Nephron progenitor cell (in vitro differentiated cells): ENCODE measurements at regions not wholly inside any gene's neighbourhood (a gene's known extent, or its start where the extent isn't known, plus 50 kb on each side); places are given as distances from the start of the nearest gene placed in this dataset.

Experiments used
- DNase-seq: peaks from one replicate; pipeline ENCODE4 v3.0.0; 2021
- H3K27ac Mint-ChIP-seq: 2 replicates; pipeline ENCODE4 v1.8.0; 2021; ENCODE audit warnings: mild to moderate bottlenecking, moderate library complexity, mixed read lengths
- H3K27me3 Mint-ChIP-seq: 2 replicates; pipeline ENCODE4 v1.8.0; 2021; ENCODE audit warnings: mild to moderate bottlenecking, low read depth, mixed read lengths; ENCODE audit not compliant: poor library complexity
- H3K36me3 Mint-ChIP-seq: 2 replicates; pipeline ENCODE4 v1.8.0; 2021; ENCODE audit warnings: low read depth, mixed read lengths
- H3K4me1 Mint-ChIP-seq: 2 replicates; pipeline ENCODE4 v1.8.0; 2021; ENCODE audit warnings: mixed read lengths
- H3K4me3 Mint-ChIP-seq: 2 replicates; pipeline ENCODE4 v1.8.0; 2021; ENCODE audit warnings: mild to moderate bottlenecking, moderate library complexity, mixed read lengths
- H3K9me3 Mint-ChIP-seq: 2 replicates; pipeline ENCODE4 v1.8.0; 2021; ENCODE audit warnings: mild to moderate bottlenecking, moderate library complexity, mixed read lengths
- TF ChIP-seq, protein P1 (sequence below): fragments of 200-600 bp; sonication (generic); IDR thresholded peaks from 2 replicates; pipeline ENCODE4 v1.5.0; 2021; ENCODE audit warnings: antibody characterized with exemption

DNA sequence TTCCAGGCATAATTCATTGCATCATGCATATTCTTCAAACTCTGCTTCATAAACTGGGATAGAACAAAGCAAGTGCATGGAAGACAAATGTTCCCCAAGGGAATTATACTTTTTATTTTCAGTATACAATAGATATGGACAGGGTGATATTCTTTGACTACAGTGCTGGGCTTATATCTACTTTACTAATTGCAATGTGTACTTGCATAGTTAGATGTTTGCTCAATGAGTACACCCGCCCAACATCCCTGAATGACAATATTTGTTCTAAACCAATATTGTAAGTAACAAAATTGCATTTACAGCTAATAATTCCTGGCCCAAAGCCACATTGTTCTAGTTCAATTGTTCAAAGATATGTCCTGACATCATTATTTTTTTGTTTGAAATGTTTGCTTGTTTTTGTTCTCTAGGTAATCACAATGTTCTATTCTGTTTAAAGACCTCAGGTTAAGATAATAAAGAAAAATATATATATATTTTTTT, 171.4 kb downstream of the PTN start:
- no peaks in the 10 kb centered on the region for H3K9me3 Mint-ChIP-seq
- H3K36me3 Mint-ChIP-seq: no peaks in the 10 kb centered on the region
- DNase-seq: no peak
- peaks cover 5% of the 10 kb centered on the region for H3K4me1 Mint-ChIP-seq
- peaks cover 8% of the 10 kb centered on the region for H3K27me3 Mint-ChIP-seq
- H3K4me3 Mint-ChIP-seq: no peak overlapping the region
- no peak overlapping the region for H3K27ac Mint-ChIP-seq
- TF ChIP-seq, protein P1, sequence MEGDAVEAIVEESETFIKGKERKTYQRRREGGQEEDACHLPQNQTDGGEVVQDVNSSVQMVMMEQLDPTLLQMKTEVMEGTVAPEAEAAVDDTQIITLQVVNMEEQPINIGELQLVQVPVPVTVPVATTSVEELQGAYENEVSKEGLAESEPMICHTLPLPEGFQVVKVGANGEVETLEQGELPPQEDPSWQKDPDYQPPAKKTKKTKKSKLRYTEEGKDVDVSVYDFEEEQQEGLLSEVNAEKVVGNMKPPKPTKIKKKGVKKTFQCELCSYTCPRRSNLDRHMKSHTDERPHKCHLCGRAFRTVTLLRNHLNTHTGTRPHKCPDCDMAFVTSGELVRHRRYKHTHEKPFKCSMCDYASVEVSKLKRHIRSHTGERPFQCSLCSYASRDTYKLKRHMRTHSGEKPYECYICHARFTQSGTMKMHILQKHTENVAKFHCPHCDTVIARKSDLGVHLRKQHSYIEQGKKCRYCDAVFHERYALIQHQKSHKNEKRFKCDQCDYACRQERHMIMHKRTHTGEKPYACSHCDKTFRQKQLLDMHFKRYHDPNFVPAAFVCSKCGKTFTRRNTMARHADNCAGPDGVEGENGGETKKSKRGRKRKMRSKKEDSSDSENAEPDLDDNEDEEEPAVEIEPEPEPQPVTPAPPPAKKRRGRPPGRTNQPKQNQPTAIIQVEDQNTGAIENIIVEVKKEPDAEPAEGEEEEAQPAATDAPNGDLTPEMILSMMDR: no peak

DNA sequence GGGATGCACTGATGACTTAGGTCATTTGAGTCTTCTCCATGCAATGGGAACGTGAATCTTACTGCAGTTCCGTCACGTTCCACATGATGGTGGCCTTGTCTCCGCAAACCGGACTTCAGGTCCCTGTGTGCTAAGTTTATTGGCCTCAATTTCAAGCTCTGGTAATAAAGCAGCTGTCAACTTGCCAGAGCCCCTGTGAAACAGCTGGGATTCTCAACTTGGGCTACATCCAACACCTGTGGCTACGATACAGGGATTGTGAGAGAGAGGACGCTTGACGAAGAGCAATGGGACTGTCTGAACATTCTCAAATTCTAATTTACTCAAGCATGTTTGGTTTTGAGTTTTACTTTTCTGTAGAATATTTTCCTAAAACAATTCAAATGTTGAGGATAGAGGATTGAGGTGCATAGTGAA, 174.2 kb downstream of the PTN start:
- no peaks in the 10 kb centered on the region for H3K9me3 Mint-ChIP-seq
- H3K36me3 Mint-ChIP-seq: no peaks in the 10 kb centered on the region
- peak; percentile 60 for DNase-seq
- no peak overlapping the region for H3K27ac Mint-ChIP-seq
- peaks cover 8% of the 10 kb centered on the region for H3K27me3 Mint-ChIP-seq
- H3K4me1 Mint-ChIP-seq: peaks cover 5% of the 10 kb centered on the region
- TF ChIP-seq, protein P1: peak; percentile 74
- no peak overlapping the region for H3K4me3 Mint-ChIP-seq

DNA sequence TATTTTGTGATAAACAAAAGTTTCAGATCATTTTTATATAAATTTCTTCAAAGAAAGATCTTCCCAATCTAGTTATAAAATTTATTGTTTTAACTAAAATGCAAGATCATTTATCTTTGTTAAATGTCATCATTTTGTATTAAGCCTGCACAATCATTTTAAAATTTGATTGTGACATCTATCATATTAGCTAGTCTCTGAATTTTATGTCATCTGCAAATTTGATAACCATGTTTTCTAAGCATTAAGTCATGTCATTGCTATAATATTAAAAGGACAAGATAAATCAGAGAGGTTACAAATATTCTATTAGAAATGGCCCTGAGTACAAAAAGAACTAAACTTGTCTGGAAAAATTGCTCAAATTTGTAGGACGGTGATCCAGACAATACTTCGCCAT, 175.9 kb downstream of the PTN start:
- TF ChIP-seq, protein P1: no peak
- no peak overlapping the region for H3K27ac Mint-ChIP-seq
- H3K27me3 Mint-ChIP-seq: peaks cover 5% of the 10 kb centered on the region
- peaks cover 5% of the 10 kb centered on the region for H3K4me1 Mint-ChIP-seq
- H3K4me3 Mint-ChIP-seq: no peak overlapping the region
- no peaks in the 10 kb centered on the region for H3K9me3 Mint-ChIP-seq
- H3K36me3 Mint-ChIP-seq: no peaks in the 10 kb centered on the region
- no peak for DNase-seq

DNA sequence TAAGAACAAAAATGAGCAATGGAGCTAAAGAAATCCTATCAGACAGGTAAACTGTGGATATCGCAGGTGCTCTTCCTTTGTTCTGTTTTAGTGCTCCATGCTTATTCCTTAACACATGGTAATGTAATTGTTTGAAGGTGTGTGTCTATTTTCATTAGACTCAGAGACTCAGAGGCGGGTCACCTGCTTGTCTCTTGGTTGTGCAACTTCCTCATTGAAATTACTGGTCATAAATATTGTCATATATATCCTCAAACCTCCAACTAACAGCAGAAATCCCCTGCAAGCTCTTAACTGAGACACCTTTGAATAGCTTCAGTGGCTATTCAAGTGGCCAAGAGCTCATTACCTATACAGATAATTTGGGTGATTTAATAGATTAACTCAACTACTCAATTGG, 177.2 kb downstream of the PTN start:
- no peaks in the 10 kb centered on the region for H3K36me3 Mint-ChIP-seq
- no peak overlapping the region for H3K4me3 Mint-ChIP-seq
- no peaks in the 10 kb centered on the region for H3K9me3 Mint-ChIP-seq
- DNase-seq: no peak
- H3K27me3 Mint-ChIP-seq: peaks cover 5% of the 10 kb centered on the region
- H3K27ac Mint-ChIP-seq: no peak overlapping the region
- H3K4me1 Mint-ChIP-seq: peaks cover 5% of the 10 kb centered on the region
- TF ChIP-seq, protein P1: no peak

DNA sequence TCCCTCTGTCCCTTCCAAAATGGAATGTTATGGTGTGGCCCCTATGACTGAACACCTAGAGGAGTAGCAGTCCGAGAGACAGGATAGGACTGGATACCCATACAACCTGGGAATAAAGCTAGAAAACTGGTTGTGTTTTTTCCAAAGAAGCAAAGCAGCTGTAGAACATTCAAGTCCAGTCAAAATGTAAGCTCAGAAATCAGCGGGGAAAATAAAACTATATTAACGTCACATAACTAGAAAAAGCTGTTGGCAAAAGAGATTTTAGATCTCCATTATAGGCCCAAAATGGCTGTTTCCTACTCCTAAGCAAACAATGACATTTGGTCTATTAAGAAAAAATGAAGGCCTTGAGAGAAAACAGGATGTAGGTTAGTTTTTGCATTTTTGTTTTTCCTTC, 177.7 kb downstream of the PTN start:
- TF ChIP-seq, protein P1: no peak
- Mint-ChIP-seq H3K9me3 (no peaks in the 10 kb centered on the region), H3K27me3 (peaks cover 5% of the 10 kb centered on the region), H3K36me3 (no peaks in the 10 kb centered on the region), H3K4me1 (peaks cover 5% of the 10 kb centered on the region), H3K27ac (no peak overlapping the region), H3K4me3 (no peak overlapping the region)
- DNase-seq: no peak

DNA sequence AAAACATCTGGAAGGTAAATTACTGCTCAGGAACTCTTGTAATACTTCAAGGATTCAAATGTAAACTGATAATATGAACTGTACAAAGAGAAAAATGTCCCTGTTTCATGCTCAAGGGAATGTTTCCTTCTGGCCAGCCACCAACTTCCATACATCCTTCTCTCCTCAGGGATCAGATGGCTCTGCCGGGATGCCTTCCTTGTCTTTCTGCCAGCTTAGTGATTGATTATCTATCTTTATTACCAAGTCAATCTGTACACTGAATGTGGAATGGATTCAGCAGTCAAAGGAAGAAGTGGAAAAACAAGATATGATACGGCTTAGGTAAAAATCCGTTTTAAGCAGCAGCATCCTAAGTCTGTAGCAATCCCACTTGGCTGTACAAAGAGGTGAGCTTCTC, 178.3 kb downstream of the PTN start:
- no peak overlapping the region for H3K4me3 Mint-ChIP-seq
- no peak for DNase-seq
- TF ChIP-seq, protein P1: no peak
- H3K4me1 Mint-ChIP-seq: peaks cover 5% of the 10 kb centered on the region
- no peak overlapping the region for H3K27ac Mint-ChIP-seq
- H3K27me3 Mint-ChIP-seq: peaks cover 5% of the 10 kb centered on the region
- H3K9me3 Mint-ChIP-seq: no peaks in the 10 kb centered on the region
- H3K36me3 Mint-ChIP-seq: no peaks in the 10 kb centered on the region
